HCT116 (cell line): ENCODE measurements at regions not wholly inside any gene's neighbourhood (a gene's known extent, or its start where the extent isn't known, plus 50 kb on each side); places are given as distances from the start of the nearest gene placed in this dataset.
"Not testable (repeated sequence)": the region's sequence is repeated elsewhere in the genome, so short reads cannot be mapped to it uniquely, and the experiment has no call there.

Experiments
- ATAC-seq: fragments of 200-7000 bp; cut with Tn5 transposase; 2 replicates; pipeline ENCODE4 v1.9.1; 2020; ENCODE audit warnings: mild to moderate bottlenecking, moderate library complexity
- BruUV-seq: library from RNA; stranded (reverse); fragments of 400-500 nt; replicated peaks from 2 replicates; lab custom pipeline; 2021; lab: Mats Ljungman, UMichigan
- CTCF ChIA-PET: fragments of 300-600 bp; sonication (Branson Sonifier 250); formaldehyde crosslinking; loops from one replicate; lab custom pipeline; 2021; ENCODE audit warnings: antibody characterized with exemption; lab: Charles Lee
- POLR2A ChIA-PET: fragments of 300-600, 350-600 bp; sonication (Branson Sonifier 250); formaldehyde crosslinking; loops from one replicate; lab custom pipeline; 2021; ENCODE audit warnings: antibody characterized with exemption; lab: Charles Lee
- RAD21 ChIA-PET, 2 experiments: fragments of 300-600 bp; sonication (Branson Sonifier 250); formaldehyde crosslinking; loops; one replicate each; lab custom pipeline; 2023; ENCODE audit warnings: low total read pairs in 2 of 2; ENCODE audit not compliant: uncharacterized antibody in 2 of 2, unreplicated experiment in 2 of 2, low non-redundant PET in 1 of 2; lab: Charles Lee
- DNase-seq: peaks from one replicate; pipeline ENCODE4 v3.0.0-alpha.2; 2010; ENCODE audit warnings: low read depth, low spot score
- H2AFZ ChIP-seq: fragments of 200-600 bp; shearing (Covaris generic), sonication (generic); 2 replicates; pipeline ENCODE4 v1.6.1; 2017; ENCODE audit warnings: low read depth, mixed run types, mixed read lengths, antibody characterized with exemption, low read length; ENCODE audit not compliant: poor library complexity, severe bottlenecking
- H3K27ac ChIP-seq: 2 replicates; pipeline ENCODE4 v1.5.1; 2012; ENCODE audit warnings: low read depth, low read length
- H3K27me3 ChIP-seq: fragments of 200-600 bp; sonication (generic); 2 replicates; pipeline ENCODE4 v1.6.1; 2016; ENCODE audit warnings: mixed run types, low read length, mixed read lengths; ENCODE audit not compliant: insufficient read depth
- H3K36me3 ChIP-seq, 2 experiments: fragments of 200-500 bp in 1 of 2; fragments of 200-600 bp in 1 of 2; sonication (Bioruptor generic) in 1 of 2; sonication (generic) in 1 of 2; 2 replicates each; pipeline versions ENCODE4 v1.5.1 to v1.6.1; 2014 to 2016; ENCODE audit warnings: low read length in 2 of 2, inconsistent platforms in 1 of 2, mixed read lengths in 1 of 2, mixed run types in 1 of 2; ENCODE audit not compliant: insufficient read depth in 2 of 2, control insufficient read depth in 1 of 2
- H3K4me1 ChIP-seq, 2 experiments: fragments of 200-600 bp in 1 of 2; sonication (generic) in 1 of 2; 2 replicates each; pipeline versions ENCODE4 v1.5.1 to v1.6.1; 2012 to 2017; ENCODE audit warnings: low read length in 2 of 2, inconsistent platforms in 1 of 2, mild to moderate bottlenecking in 1 of 2, mixed read lengths in 1 of 2, mixed run types in 1 of 2, moderate library complexity in 1 of 2; ENCODE audit not compliant: insufficient read depth in 2 of 2, control insufficient read depth in 1 of 2
- H3K4me2 ChIP-seq: fragments of 200-600 bp; sonication (generic); 2 replicates; pipeline ENCODE4 v1.6.1; 2017; ENCODE audit warnings: mixed run types, low read length, mixed read lengths
- H3K4me3 ChIP-seq, 2 experiments: fragments of 200-600 bp in 1 of 2; sonication (generic) in 1 of 2; replicated peaks in 1 of 2; 2 replicates each; pipeline ENCODE4 v1.5.1; 2011 to 2016; ENCODE audit warnings: low read length in 2 of 2, control low read depth in 1 of 2, low read depth in 1 of 2, mild to moderate bottlenecking in 1 of 2, mixed read lengths in 1 of 2, mixed run types in 1 of 2
- H3K79me2 ChIP-seq: fragments of 200-600 bp; sonication (generic); 2 replicates; pipeline ENCODE4 v1.6.1; 2017; ENCODE audit warnings: mild to moderate bottlenecking, mixed run types, low read length, moderate library complexity, mixed read lengths; ENCODE audit not compliant: insufficient read depth
- H3K9ac ChIP-seq: fragments of 200-600 bp; sonication (generic); 2 replicates; pipeline ENCODE4 v1.6.1; 2016; ENCODE audit warnings: low read length, mixed read lengths
- H3K9me2 ChIP-seq: fragments of 200-600 bp; sonication (generic), shearing (Covaris generic); 2 replicates; pipeline ENCODE4 v1.6.1; 2017; ENCODE audit warnings: mixed run types, mild to moderate bottlenecking, moderate library complexity; ENCODE audit not compliant: insufficient read depth
- H3K9me3 ChIP-seq, 2 experiments: fragments of 200-500 bp in 1 of 2; fragments of 200-600 bp in 1 of 2; sonication (Bioruptor generic) in 1 of 2; sonication (generic) in 1 of 2; 2 replicates each; pipeline ENCODE4 v1.6.1; 2014 to 2017; ENCODE audit warnings: low read length in 2 of 2, mixed read lengths in 2 of 2, inconsistent platforms in 1 of 2, low read depth in 1 of 2, mild to moderate bottlenecking in 1 of 2, mixed run types in 1 of 2, moderate library complexity in 1 of 2; ENCODE audit not compliant: control insufficient read depth in 1 of 2, insufficient read depth in 1 of 2
- H4K20me1 ChIP-seq: fragments of 200-600 bp; sonication (generic), shearing (Covaris generic); 2 replicates; pipeline ENCODE4 v1.6.1; 2017; ENCODE audit warnings: mixed run types, mild to moderate bottlenecking, moderate library complexity; ENCODE audit not compliant: insufficient read depth
- EGR1 ChIP-seq: IDR thresholded peaks from 2 replicates; pipeline ENCODE4 v1.6.1; 2012; ENCODE audit warnings: low read depth
- EZH2 ChIP-seq: fragments of 200-600 bp; sonication (generic); IDR thresholded peaks from 2 replicates; pipeline ENCODE4 v1.6.1; 2017; ENCODE audit warnings: antibody characterized with exemption, mixed run types
- JUND ChIP-seq: IDR thresholded peaks from 2 replicates; pipeline ENCODE4 v1.6.1; 2012
- SIN3A ChIP-seq: IDR thresholded peaks from 2 replicates; pipeline ENCODE4 v1.6.1; 2012; ENCODE audit warnings: low read depth
- SRF ChIP-seq: IDR thresholded peaks from 2 replicates; pipeline ENCODE4 v1.6.1; 2012; ENCODE audit warnings: low read depth
- TCF7L2 ChIP-seq: IDR thresholded peaks from 2 replicates; pipeline ENCODE4 v1.7.0; 2011; ENCODE audit warnings: borderline replicate concordance, inconsistent platforms; ENCODE audit not compliant: insufficient read depth, insufficient read length; ENCODE audit errors: extremely low read depth
- intact Hi-C: fragments of 100-400 bp; cut with micrococcal nuclease; formaldehyde crosslinking; loops from 2 replicates; pipeline ENCODE4 v1.10.0; 2022
- TF ChIP-seq, protein P1 (sequence below): IDR thresholded peaks from 2 replicates; pipeline ENCODE4 v1.6.1; 2012

DNA sequence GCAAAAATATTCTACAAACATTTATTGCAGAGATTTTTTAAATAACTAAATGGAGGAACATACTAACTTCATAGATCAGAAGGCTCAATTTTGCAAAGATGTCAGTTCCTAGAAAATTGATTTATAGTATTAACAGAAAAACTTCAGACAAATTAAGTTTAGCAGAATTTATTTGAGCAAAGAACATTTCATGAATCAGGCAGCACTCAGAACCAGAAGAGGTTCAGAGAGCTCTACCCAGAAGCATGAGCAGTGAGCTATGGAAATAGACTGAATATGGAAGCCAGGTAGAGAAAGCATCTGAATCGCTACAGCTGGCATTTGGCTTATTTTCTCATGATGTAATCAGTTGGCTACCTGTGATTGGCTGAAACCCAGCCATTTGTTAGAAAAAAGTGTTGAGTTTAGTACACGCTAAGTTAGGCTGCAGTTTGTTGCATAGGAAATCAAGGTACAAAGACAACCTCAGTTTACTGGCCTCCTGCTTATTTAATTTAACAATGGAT lies 174.5 kb upstream of the TAB2 start:
- Histone ChIP-seq H3K36me3 (no peaks in the 10 kb centered on the region), H3K9me2 (no peaks in the 10 kb centered on the region), H4K20me1 (no peaks in the 10 kb centered on the region), H3K4me1 (no peaks in the 10 kb centered on the region), H3K9me3 (no peaks in the 10 kb centered on the region), H3K27me3 (no peaks in the 10 kb centered on the region), H3K27ac (no peak overlapping the region), H3K79me2 (no peaks in the 10 kb centered on the region), H3K9ac (no peak overlapping the region), H3K4me2 (no peak overlapping the region), H3K4me3 (no peak overlapping the region), H2AFZ (no peak overlapping the region)
- BruUV-seq = no TSS peak
- intact Hi-C loops = no loop called here
- TF ChIP-seq TCF7L2 = no peak
- no peak for TF ChIP-seq SRF
- TF ChIP-seq EGR1 = no peak
- TF ChIP-seq JUND = no peak
- no peak for TF ChIP-seq SIN3A
- no peak for TF ChIP-seq EZH2
- TF ChIP-seq, protein P1, sequence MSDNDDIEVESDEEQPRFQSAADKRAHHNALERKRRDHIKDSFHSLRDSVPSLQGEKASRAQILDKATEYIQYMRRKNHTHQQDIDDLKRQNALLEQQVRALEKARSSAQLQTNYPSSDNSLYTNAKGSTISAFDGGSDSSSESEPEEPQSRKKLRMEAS = no peak
- ChIA-PET CTCF (no interaction called here), POLR2A (no interaction called here), RAD21 (no interaction called here)
- ATAC-seq = no peak
- no peak for DNase-seq

DNA sequence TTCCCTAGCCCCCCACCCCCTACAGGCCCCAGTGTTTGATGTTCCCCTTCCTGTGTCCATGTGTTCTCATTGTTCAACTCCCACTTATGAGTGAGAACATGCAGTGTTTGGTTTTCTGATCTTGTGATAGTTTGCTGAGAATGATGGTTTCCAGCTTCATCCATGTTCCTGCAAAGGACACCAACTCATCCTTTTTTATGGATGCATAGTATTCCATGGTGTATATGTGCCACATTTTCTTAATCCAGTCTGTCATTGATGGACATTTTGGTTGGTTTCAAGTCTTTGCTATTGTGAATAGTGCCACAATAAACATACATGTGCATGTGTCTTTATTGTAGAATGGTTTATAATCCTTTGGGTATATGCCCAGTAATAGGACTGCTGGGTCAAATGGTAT lies 171.7 kb upstream of the TAB2 start:
- BruUV-seq, CTCF ChIA-PET, H3K4me1 ChIP-seq, ATAC-seq, H3K4me3 ChIP-seq, H3K9me2 ChIP-seq, H3K79me2 ChIP-seq, H4K20me1 ChIP-seq, H3K9ac ChIP-seq, H3K9me3 ChIP-seq, H3K27ac ChIP-seq, RAD21 ChIA-PET, H3K36me3 ChIP-seq, intact Hi-C loops, POLR2A ChIA-PET, H3K27me3 ChIP-seq, H2AFZ ChIP-seq, DNase-seq, H3K4me2 ChIP-seq: not testable (repeated sequence)
